GM23338 (cell line): ENCODE measurements at regions not wholly inside any gene's neighbourhood (a gene's known extent, or its start where the extent isn't known, plus 50 kb on each side); places are given as distances from the start of the nearest gene placed in this dataset.

Experiments
- ATAC-seq: fragments of 200-7000 bp; cut with Tn5 transposase; 3 replicates; pipeline ENCODE4 v1.9.1; 2020
- DNase-seq: peaks from one replicate; pipeline ENCODE4 v3.0.0-alpha.2; 2015; ENCODE audit warnings: low spot score
- H2AFZ ChIP-seq: fragments of 200-600 bp; sonication (generic); 2 replicates; pipeline ENCODE4 v1.8.0; 2016; ENCODE audit warnings: antibody characterized with exemption, mild to moderate bottlenecking, moderate library complexity
- H3F3A ChIP-seq: fragments of 200-600 bp; sonication (generic); replicated peaks from 2 replicates; pipeline ENCODE4 v1.8.0; 2017; ENCODE audit warnings: antibody characterized with exemption, mixed run types, low read depth
- H3K27ac ChIP-seq: fragments of 200-600 bp; sonication (generic); 2 replicates; pipeline ENCODE4 v1.6.1; 2016; ENCODE audit warnings: low read depth
- H3K27me3 ChIP-seq: fragments of 200-600 bp; sonication (generic); 2 replicates; pipeline ENCODE4 v1.8.0; 2016; ENCODE audit warnings: mild to moderate bottlenecking, mixed run types, moderate library complexity; ENCODE audit not compliant: insufficient read depth
- H3K36me3 ChIP-seq: fragments of 200-600 bp; sonication (generic); 2 replicates; pipeline ENCODE4 v1.8.0; 2016; ENCODE audit warnings: mild to moderate bottlenecking; ENCODE audit not compliant: insufficient read depth
- H3K4me1 ChIP-seq: fragments of 200-600 bp; sonication (generic); 2 replicates; pipeline ENCODE4 v1.8.0; 2016; ENCODE audit warnings: mild to moderate bottlenecking, moderate library complexity; ENCODE audit not compliant: insufficient read depth
- H3K4me2 ChIP-seq: fragments of 200-600 bp; sonication (generic); 2 replicates; pipeline ENCODE4 v1.7.1; 2017; ENCODE audit warnings: mixed run types
- H3K4me3 ChIP-seq: fragments of 200-600 bp; sonication (generic); 2 replicates; pipeline ENCODE4 v1.6.1; 2016; ENCODE audit warnings: mixed run types
- H3K79me2 ChIP-seq: fragments of 200-600 bp; sonication (generic); replicated peaks from 2 replicates; pipeline ENCODE4 v1.8.0; 2017; ENCODE audit warnings: mild to moderate bottlenecking; ENCODE audit not compliant: insufficient read depth
- H3K9me2 ChIP-seq: fragments of 200-600 bp; sonication (generic); 2 replicates; pipeline ENCODE4 v1.8.0; 2017; ENCODE audit not compliant: insufficient read depth
- H4K20me1 ChIP-seq: fragments of 200-600 bp; sonication (generic); replicated peaks from 2 replicates; pipeline ENCODE4 v1.8.0; 2017; ENCODE audit warnings: mild to moderate bottlenecking; ENCODE audit not compliant: insufficient read depth
- H3K27ac Mint-ChIP-seq: 2 replicates; pipeline ENCODE4 v1.8.0; 2020; ENCODE audit warnings: inconsistent platforms, mild to moderate bottlenecking, moderate library complexity, mixed read lengths
- H3K27me3 Mint-ChIP-seq: 3 replicates; pipeline ENCODE4 v1.8.0; 2022; ENCODE audit warnings: low read depth, mild to moderate bottlenecking, moderate library complexity, mixed read lengths, inconsistent platforms; ENCODE audit not compliant: insufficient read depth, poor library complexity
- H3K36me3 Mint-ChIP-seq: 3 replicates; pipeline ENCODE4 v1.8.0; 2021; ENCODE audit warnings: low read depth, mild to moderate bottlenecking, inconsistent platforms, moderate library complexity, mixed read lengths
- H3K4me1 Mint-ChIP-seq: 3 replicates; pipeline ENCODE4 v1.8.0; 2020; ENCODE audit warnings: mild to moderate bottlenecking, inconsistent platforms, mixed read lengths
- H3K4me3 Mint-ChIP-seq: 3 replicates; pipeline ENCODE4 v1.8.0; 2021; ENCODE audit warnings: moderate library complexity, mild to moderate bottlenecking, inconsistent platforms, mixed read lengths
- H3K9me3 Mint-ChIP-seq: 3 replicates; pipeline ENCODE4 v1.8.0; 2020; ENCODE audit warnings: moderate library complexity, mild to moderate bottlenecking, inconsistent platforms, mixed read lengths
- CREB1 ChIP-seq: fragments of 250-450 bp; sonication (Bioruptor Pico); IDR thresholded peaks from 2 replicates; pipeline ENCODE4 v1.5.0; 2020; ENCODE audit warnings: low read depth, mild to moderate bottlenecking, moderate library complexity
- ETS1 ChIP-seq: IDR thresholded peaks from 2 replicates; pipeline ENCODE4 v1.6.1; 2016; ENCODE audit warnings: antibody characterized with exemption
- EZH2 ChIP-seq: fragments of 200-600 bp; sonication (generic); IDR thresholded peaks from one replicate; pipeline ENCODE4 v1.8.0; 2017; ENCODE audit warnings: antibody characterized with exemption, mild to moderate bottlenecking, low read depth; ENCODE audit not compliant: unreplicated experiment
- EZH2phosphoT487 ChIP-seq: fragments of 200-600 bp; sonication (generic); IDR thresholded peaks from one replicate; pipeline ENCODE4 v1.8.1; 2018; ENCODE audit warnings: antibody characterized with exemption; ENCODE audit not compliant: unreplicated experiment
- JUNB ChIP-seq: IDR thresholded peaks from one replicate; pipeline ENCODE4 v1.6.1; 2016; ENCODE audit warnings: antibody characterized with exemption; ENCODE audit not compliant: unreplicated experiment
- NANOG ChIP-seq: IDR thresholded peaks from 2 replicates; pipeline ENCODE4 v1.6.1; 2016; ENCODE audit warnings: antibody characterized with exemption, borderline replicate concordance
- POLR2AphosphoS5 ChIP-seq: IDR thresholded peaks from 2 replicates; pipeline ENCODE4 v1.6.1; 2016; ENCODE audit warnings: antibody characterized with exemption, low read depth
- REST ChIP-seq: IDR thresholded peaks from one replicate; pipeline ENCODE4 v1.6.1; 2018; ENCODE audit warnings: antibody characterized with exemption; ENCODE audit not compliant: unreplicated experiment
- STAT1 ChIP-seq: IDR thresholded peaks from one replicate; pipeline ENCODE4 v1.6.1; 2016; ENCODE audit warnings: antibody characterized with exemption; ENCODE audit not compliant: unreplicated experiment
- ZNF114 ChIP-seq: fragments of 250-450 bp; sonication (Bioruptor Pico); IDR thresholded peaks from 2 replicates; pipeline ENCODE4 v1.5.0; 2020; ENCODE audit warnings: mild to moderate bottlenecking, moderate library complexity
- ZNF331 ChIP-seq: fragments of 250-450 bp; sonication (Bioruptor Pico); IDR thresholded peaks from 2 replicates; pipeline ENCODE4 v1.5.0; 2020; ENCODE audit warnings: low read depth, mild to moderate bottlenecking, moderate library complexity
- TF ChIP-seq, protein P1 (sequence below): fragments of 250-450 bp; sonication (Bioruptor Pico); IDR thresholded peaks from 2 replicates; pipeline ENCODE4 v1.5.0; 2020; ENCODE audit warnings: mild to moderate bottlenecking, moderate library complexity
- TF ChIP-seq, protein P2 (sequence below), 2 experiments: fragments of 200-600 bp in 1 of 2; sonication (generic) in 1 of 2; conservative IDR thresholded peaks; 2 replicates each; pipeline versions ENCODE4 v1.5.1 to v1.6.1; 2016 to 2017; ENCODE audit warnings: antibody characterized with exemption in 2 of 2, low read depth in 2 of 2, mild to moderate bottlenecking in 2 of 2, moderate library complexity in 1 of 2

DNA sequence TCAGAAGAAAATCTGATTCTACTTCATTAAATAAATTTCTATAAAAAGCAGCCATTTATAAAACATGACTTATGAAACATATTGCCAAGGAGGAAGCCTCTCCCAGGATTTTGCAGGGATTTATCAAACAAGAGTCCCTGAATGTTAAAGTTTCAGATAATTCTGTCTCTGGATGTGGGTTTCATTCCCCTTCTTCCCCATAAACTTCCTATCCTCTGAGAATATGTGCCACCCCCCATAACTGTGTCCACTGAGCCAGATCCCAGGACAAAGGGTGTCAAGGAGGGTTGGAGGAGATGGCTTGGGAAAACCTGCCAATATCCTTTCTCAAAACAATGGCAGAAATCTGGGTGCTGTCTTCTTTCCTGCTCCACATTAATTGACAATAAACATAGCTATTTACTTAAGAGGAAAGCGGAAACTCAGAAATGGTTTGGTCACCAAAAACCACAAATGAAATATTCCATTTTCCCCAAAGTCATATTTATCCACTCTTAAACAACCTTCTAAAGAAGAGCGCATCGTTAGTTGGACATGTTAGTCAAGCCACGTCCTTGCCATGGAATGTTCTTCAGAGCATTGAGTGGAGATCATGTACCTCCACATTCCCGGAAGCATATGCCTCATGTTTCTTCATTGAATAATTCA lies 54.3 kb upstream of the AKR1E2 start:
- H3K4me2 ChIP-seq = no peak overlapping the region
- no peaks in the 10 kb centered on the region for H3K27me3 ChIP-seq
- TF ChIP-seq EZH2 (no peak), POLR2AphosphoS5 (no peak), JUNB (no peak), ZNF114 (CRISPR knock-in tag) (no peak), ETS1 (no peak), STAT1 (no peak), NANOG (no peak), EZH2phosphoT487 (no peak), CREB1 (CRISPR knock-in tag) (no peak), REST (no peak), ZNF331 (CRISPR knock-in tag) (no peak)
- TF ChIP-seq, protein P1, sequence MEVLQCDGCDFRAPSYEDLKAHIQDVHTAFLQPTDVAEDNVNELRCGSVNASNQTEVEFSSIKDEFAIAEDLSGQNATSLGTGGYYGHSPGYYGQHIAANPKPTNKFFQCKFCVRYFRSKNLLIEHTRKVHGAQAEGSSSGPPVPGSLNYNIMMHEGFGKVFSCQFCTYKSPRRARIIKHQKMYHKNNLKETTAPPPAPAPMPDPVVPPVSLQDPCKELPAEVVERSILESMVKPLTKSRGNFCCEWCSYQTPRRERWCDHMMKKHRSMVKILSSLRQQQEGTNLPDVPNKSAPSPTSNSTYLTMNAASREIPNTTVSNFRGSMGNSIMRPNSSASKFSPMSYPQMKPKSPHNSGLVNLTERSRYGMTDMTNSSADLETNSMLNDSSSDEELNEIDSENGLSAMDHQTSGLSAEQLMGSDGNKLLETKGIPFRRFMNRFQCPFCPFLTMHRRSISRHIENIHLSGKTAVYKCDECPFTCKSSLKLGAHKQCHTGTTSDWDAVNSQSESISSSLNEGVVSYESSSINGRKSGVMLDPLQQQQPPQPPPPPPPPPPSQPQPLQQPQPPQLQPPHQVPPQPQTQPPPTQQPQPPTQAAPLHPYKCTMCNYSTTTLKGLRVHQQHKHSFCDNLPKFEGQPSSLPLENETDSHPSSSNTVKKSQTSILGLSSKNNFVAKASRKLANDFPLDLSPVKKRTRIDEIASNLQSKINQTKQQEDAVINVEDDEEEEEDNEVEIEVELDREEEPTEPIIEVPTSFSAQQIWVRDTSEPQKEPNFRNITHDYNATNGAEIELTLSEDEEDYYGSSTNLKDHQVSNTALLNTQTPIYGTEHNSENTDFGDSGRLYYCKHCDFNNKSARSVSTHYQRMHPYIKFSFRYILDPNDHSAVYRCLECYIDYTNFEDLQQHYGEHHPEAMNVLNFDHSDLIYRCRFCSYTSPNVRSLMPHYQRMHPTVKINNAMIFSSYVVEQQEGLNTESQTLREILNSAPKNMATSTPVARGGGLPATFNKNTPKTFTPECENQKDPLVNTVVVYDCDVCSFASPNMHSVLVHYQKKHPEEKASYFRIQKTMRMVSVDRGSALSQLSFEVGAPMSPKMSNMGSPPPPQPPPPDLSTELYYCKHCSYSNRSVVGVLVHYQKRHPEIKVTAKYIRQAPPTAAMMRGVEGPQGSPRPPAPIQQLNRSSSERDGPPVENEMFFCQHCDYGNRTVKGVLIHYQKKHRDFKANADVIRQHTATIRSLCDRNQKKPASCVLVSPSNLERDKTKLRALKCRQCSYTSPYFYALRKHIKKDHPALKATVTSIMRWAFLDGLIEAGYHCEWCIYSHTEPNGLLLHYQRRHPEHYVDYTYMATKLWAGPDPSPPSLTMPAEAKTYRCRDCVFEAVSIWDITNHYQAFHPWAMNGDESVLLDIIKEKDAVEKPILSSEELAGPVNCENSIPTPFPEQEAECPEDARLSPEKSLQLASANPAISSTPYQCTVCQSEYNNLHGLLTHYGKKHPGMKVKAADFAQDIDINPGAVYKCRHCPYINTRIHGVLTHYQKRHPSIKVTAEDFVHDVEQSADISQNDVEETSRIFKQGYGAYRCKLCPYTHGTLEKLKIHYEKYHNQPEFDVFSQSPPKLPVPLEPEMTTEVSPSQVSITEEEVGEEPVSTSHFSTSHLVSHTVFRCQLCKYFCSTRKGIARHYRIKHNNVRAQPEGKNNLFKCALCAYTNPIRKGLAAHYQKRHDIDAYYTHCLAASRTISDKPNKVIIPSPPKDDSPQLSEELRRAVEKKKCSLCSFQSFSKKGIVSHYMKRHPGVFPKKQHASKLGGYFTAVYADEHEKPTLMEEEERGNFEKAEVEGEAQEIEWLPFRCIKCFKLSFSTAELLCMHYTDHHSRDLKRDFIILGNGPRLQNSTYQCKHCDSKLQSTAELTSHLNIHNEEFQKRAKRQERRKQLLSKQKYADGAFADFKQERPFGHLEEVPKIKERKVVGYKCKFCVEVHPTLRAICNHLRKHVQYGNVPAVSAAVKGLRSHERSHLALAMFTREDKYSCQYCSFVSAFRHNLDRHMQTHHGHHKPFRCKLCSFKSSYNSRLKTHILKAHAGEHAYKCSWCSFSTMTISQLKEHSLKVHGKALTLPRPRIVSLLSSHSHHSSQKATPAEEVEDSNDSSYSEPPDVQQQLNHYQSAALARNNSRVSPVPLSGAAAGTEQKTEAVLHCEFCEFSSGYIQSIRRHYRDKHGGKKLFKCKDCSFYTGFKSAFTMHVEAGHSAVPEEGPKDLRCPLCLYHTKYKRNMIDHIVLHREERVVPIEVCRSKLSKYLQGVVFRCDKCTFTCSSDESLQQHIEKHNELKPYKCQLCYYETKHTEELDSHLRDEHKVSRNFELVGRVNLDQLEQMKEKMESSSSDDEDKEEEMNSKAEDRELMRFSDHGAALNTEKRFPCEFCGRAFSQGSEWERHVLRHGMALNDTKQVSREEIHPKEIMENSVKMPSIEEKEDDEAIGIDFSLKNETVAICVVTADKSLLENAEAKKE (CRISPR knock-in tag) = no peak
- TF ChIP-seq, protein P2, sequence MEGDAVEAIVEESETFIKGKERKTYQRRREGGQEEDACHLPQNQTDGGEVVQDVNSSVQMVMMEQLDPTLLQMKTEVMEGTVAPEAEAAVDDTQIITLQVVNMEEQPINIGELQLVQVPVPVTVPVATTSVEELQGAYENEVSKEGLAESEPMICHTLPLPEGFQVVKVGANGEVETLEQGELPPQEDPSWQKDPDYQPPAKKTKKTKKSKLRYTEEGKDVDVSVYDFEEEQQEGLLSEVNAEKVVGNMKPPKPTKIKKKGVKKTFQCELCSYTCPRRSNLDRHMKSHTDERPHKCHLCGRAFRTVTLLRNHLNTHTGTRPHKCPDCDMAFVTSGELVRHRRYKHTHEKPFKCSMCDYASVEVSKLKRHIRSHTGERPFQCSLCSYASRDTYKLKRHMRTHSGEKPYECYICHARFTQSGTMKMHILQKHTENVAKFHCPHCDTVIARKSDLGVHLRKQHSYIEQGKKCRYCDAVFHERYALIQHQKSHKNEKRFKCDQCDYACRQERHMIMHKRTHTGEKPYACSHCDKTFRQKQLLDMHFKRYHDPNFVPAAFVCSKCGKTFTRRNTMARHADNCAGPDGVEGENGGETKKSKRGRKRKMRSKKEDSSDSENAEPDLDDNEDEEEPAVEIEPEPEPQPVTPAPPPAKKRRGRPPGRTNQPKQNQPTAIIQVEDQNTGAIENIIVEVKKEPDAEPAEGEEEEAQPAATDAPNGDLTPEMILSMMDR (conservative IDR thresholded peaks at IDR 0.05; ENCODE audit: low read depth in 2 of 2) = no peak
- no peak overlapping the region for H3K4me3 Mint-ChIP-seq
- H4K20me1 ChIP-seq = no peaks in the 10 kb centered on the region
- peaks cover 23% of the 10 kb centered on the region for H3K4me1 ChIP-seq
- no peak overlapping the region for H3K27ac Mint-ChIP-seq
- no peaks in the 10 kb centered on the region for H3K9me3 Mint-ChIP-seq
- no peak overlapping the region for H3K4me3 ChIP-seq
- no peak overlapping the region for H2AFZ ChIP-seq
- no peaks in the 10 kb centered on the region for H3K79me2 ChIP-seq
- H3K36me3 ChIP-seq = no peaks in the 10 kb centered on the region
- peaks cover 24% of the 10 kb centered on the region for H3K4me1 Mint-ChIP-seq
- no peaks in the 10 kb centered on the region for H3K27me3 Mint-ChIP-seq
- no peak for DNase-seq
- no peaks in the 10 kb centered on the region for H3F3A ChIP-seq
- H3K36me3 Mint-ChIP-seq = no peaks in the 10 kb centered on the region
- H3K9me2 ChIP-seq = no peaks in the 10 kb centered on the region
- ATAC-seq = no peak
- H3K27ac ChIP-seq = no peak overlapping the region
